SH-SY5Y (cell line): ENCODE measurements at regions not wholly inside any gene's neighbourhood (a gene's known extent, or its start where the extent isn't known, plus 50 kb on each side); places are given as distances from the start of the nearest gene placed in this dataset.

Source experiments
- GATA2 ChIP-seq: IDR thresholded peaks from 2 replicates; pipeline ENCODE4 v1.6.1; 2011; ENCODE audit warnings: mild to moderate bottlenecking, low read depth, low read length
- GATA3 ChIP-seq: IDR thresholded peaks from 2 replicates; pipeline ENCODE4 v1.6.1; 2011; ENCODE audit warnings: low read depth, mild to moderate bottlenecking, low read length, moderate library complexity

DNA sequence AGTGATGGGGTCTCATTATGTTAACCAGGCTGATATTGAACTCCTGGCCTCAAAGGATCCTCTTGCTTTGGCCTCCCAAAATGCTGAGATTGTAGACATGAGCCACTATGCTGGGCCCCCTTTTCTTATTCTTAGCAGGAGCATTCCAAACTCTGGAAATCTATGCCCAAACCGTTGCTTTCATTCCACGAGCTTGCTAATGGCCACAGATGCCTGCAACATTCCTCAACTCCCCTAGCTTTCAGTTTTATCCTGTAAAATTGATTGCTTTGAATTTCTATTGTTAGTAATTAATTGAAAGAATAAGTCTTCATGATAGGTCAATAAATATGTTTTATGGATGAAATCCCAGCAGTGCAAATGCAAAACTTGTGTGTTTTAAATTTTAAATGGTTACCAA lies 564.8 kb upstream of the WWC1 start:
- TF ChIP-seq GATA2 = no peak
- TF ChIP-seq GATA3 = no peak
